IMR-90 (cell line): ENCODE measurements at regions not wholly inside any gene's neighbourhood (a gene's known extent, or its start where the extent isn't known, plus 50 kb on each side); places are given as distances from the start of the nearest gene placed in this dataset.

ENCODE experiments used
- ATAC-seq: fragments of 200-7000 bp; cut with Tn5 transposase; 2 replicates; pipeline ENCODE4 v1.9.1; 2020; ENCODE audit warnings: low read depth, mild to moderate bottlenecking, moderate library complexity
- BruUV-seq: library from RNA; stranded (reverse); fragments of 400-500 nt; replicated peaks from 2 replicates; lab custom pipeline; 2021; lab: Mats Ljungman, UMichigan
- CTCF ChIA-PET: fragments of 300-600 bp; formaldehyde crosslinking; extraction: SDS; loops from one replicate; lab custom pipeline; 2021; ENCODE audit warnings: antibody characterized with exemption; lab: Yijun Ruan, JAX
- POLR2A ChIA-PET: fragments of 300-600 bp; sonication (Branson Sonifier 250); formaldehyde crosslinking; loops from one replicate; lab custom pipeline; 2022; ENCODE audit warnings: antibody characterized with exemption; ENCODE audit not compliant: unreplicated experiment; lab: Charles Lee
- DNase-seq: peaks from one replicate; pipeline ENCODE4 v3.0.0; 2013
- H2AFZ ChIP-seq: replicated peaks from 2 replicates; pipeline ENCODE3; 2013; ENCODE audit warnings: low read length, mild to moderate bottlenecking; ENCODE audit not compliant: poor library complexity
- H2AK5ac ChIP-seq: 2 replicates; pipeline ENCODE4 v1.6.1; 2013; ENCODE audit warnings: low read depth, low read length, inconsistent platforms
- H2AK9ac ChIP-seq: replicated peaks from 2 replicates; pipeline ENCODE3; 2013; ENCODE audit warnings: mild to moderate bottlenecking, low read depth, low read length, moderate library complexity; ENCODE audit not compliant: poor library complexity
- H2BK120ac ChIP-seq: 2 replicates; pipeline ENCODE4 v1.6.1; 2013; ENCODE audit warnings: low read depth, low read length, inconsistent platforms
- H2BK15ac ChIP-seq: 3 replicates; pipeline ENCODE4 v1.6.1; 2013; ENCODE audit warnings: low read depth, low read length, inconsistent platforms
- H2BK20ac ChIP-seq: 2 replicates; pipeline ENCODE4 v1.6.1; 2013; ENCODE audit warnings: low read depth, mild to moderate bottlenecking, inconsistent platforms, low read length, moderate library complexity
- H2BK5ac ChIP-seq: 2 replicates; pipeline ENCODE4 v1.6.1; 2013; ENCODE audit warnings: mild to moderate bottlenecking, low read depth, low read length, inconsistent platforms; ENCODE audit not compliant: poor library complexity, severe bottlenecking
- H3K14ac ChIP-seq: replicated peaks from 2 replicates; pipeline ENCODE4 v1.6.1; 2013; ENCODE audit warnings: low read depth, low read length, inconsistent platforms
- H3K18ac ChIP-seq: 2 replicates; pipeline ENCODE4 v1.6.1; 2013; ENCODE audit warnings: low read depth, low read length, control low read depth
- H3K23ac ChIP-seq: 2 replicates; pipeline ENCODE4 v1.6.1; 2013; ENCODE audit warnings: low read depth, low read length, inconsistent platforms
- H3K27ac ChIP-seq: 2 replicates; pipeline ENCODE4 v1.5.1; 2013; ENCODE audit warnings: mild to moderate bottlenecking, control low read depth, low read length; ENCODE audit not compliant: insufficient read depth
- H3K27me3 ChIP-seq: 2 replicates; pipeline ENCODE4 v1.6.1; 2013; ENCODE audit warnings: low read length; ENCODE audit not compliant: control insufficient read depth, insufficient read depth
- H3K36me3 ChIP-seq: 2 replicates; pipeline ENCODE4 v1.6.1; 2013; ENCODE audit warnings: low read length, mixed read lengths; ENCODE audit not compliant: control insufficient read depth, insufficient read depth
- H3K4ac ChIP-seq: 2 replicates; pipeline ENCODE4 v1.6.1; 2013; ENCODE audit warnings: low read depth, low read length, inconsistent platforms
- H3K4me1 ChIP-seq: 2 replicates; pipeline ENCODE4 v1.6.1; 2013; ENCODE audit warnings: low read length, mixed read lengths; ENCODE audit not compliant: control insufficient read depth, insufficient read depth
- H3K4me2 ChIP-seq: 2 replicates; pipeline ENCODE4 v1.6.1; 2013; ENCODE audit warnings: low read depth, mild to moderate bottlenecking, control low read depth, low read length, moderate library complexity
- H3K4me3 ChIP-seq: 2 replicates; pipeline ENCODE4 v1.5.1; 2013; ENCODE audit warnings: low read depth, mild to moderate bottlenecking, control low read depth, low read length, moderate library complexity; ENCODE audit not compliant: insufficient read depth
- H3K56ac ChIP-seq: 2 replicates; pipeline ENCODE4 v1.6.1; 2013; ENCODE audit warnings: low read length, inconsistent platforms; ENCODE audit not compliant: insufficient read depth; ENCODE audit errors: extremely low read depth
- H3K79me1 ChIP-seq, 2 experiments: 2 replicates each; pipeline ENCODE4 v1.6.1; 2013; ENCODE audit warnings: low read length in 2 of 2, inconsistent platforms in 1 of 2, low read depth in 1 of 2
- H3K9ac ChIP-seq: 2 replicates; pipeline ENCODE4 v1.6.1; 2013; ENCODE audit warnings: low read depth, low read length, control low read depth
- H3K9me1 ChIP-seq: 2 replicates; pipeline ENCODE4 v1.6.1; 2013; ENCODE audit warnings: low read length, inconsistent platforms; ENCODE audit not compliant: insufficient read depth
- H3K9me3 ChIP-seq: 2 replicates; pipeline ENCODE4 v1.6.1; 2013; ENCODE audit warnings: low read length; ENCODE audit not compliant: control insufficient read depth, insufficient read depth
- H4K20me1 ChIP-seq: 2 replicates; pipeline ENCODE4 v1.6.1; 2013; ENCODE audit warnings: low read length, inconsistent platforms; ENCODE audit not compliant: insufficient read depth
- H4K5ac ChIP-seq: 2 replicates; pipeline ENCODE4 v1.6.1; 2013; ENCODE audit warnings: mild to moderate bottlenecking, low read depth, low read length, control low read depth
- H4K8ac ChIP-seq, 2 experiments: 2 replicates each; pipeline ENCODE4 v1.6.1; 2013; ENCODE audit warnings: low read depth in 2 of 2, low read length in 2 of 2, control low read depth in 1 of 2, inconsistent platforms in 1 of 2
- H4K91ac ChIP-seq: 2 replicates; pipeline ENCODE4 v1.6.1; 2013; ENCODE audit warnings: low read depth, low read length, inconsistent platforms; ENCODE audit not compliant: insufficient read depth
- BHLHE40 ChIP-seq: fragments of 150-350 bp; IDR thresholded peaks from 2 replicates; pipeline ENCODE4 v1.6.1; 2016; ENCODE audit warnings: mild to moderate bottlenecking, low read depth, low read length
- CEBPB ChIP-seq: IDR thresholded peaks from 2 replicates; pipeline ENCODE4 v1.6.1; 2012; ENCODE audit warnings: low read depth, low read length, improper control_type of control experiment
- CHD1 ChIP-seq: IDR thresholded peaks from 2 replicates; pipeline ENCODE4 v1.6.1; 2012; ENCODE audit warnings: low read depth, low read length, improper control_type of control experiment
- FOS ChIP-seq: fragments of 150-350 bp; IDR thresholded peaks from 2 replicates; pipeline ENCODE4 v1.6.1; 2016; ENCODE audit warnings: low read depth, low read length
- MAFK ChIP-seq: IDR thresholded peaks from 2 replicates; pipeline ENCODE4 v1.6.1; 2012; ENCODE audit warnings: low read depth, low read length, improper control_type of control experiment
- MAZ ChIP-seq: IDR thresholded peaks from 2 replicates; pipeline ENCODE4 v1.6.1; 2012; ENCODE audit warnings: low read depth, mild to moderate bottlenecking, low read length, improper control_type of control experiment, moderate library complexity, borderline replicate concordance
- MXI1 ChIP-seq: IDR thresholded peaks from 2 replicates; pipeline ENCODE4 v1.6.1; 2012; ENCODE audit warnings: low read depth, mild to moderate bottlenecking, low read length, moderate library complexity, borderline replicate concordance
- NFE2L2 ChIP-seq: fragments of 150-350 bp; IDR thresholded peaks from 2 replicates; pipeline ENCODE4 v1.6.1; 2016; ENCODE audit warnings: low read depth, mild to moderate bottlenecking, low read length
- POLR2A ChIP-seq: IDR thresholded peaks from 2 replicates; pipeline ENCODE4 v1.6.1; 2012; ENCODE audit warnings: mild to moderate bottlenecking, low read depth, low read length
- RAD21 ChIP-seq: IDR thresholded peaks from 2 replicates; pipeline ENCODE4 v1.6.1; 2012; ENCODE audit warnings: low read length, improper control_type of control experiment
- RCOR1 ChIP-seq: IDR thresholded peaks from 2 replicates; pipeline ENCODE4 v1.6.1; 2012; ENCODE audit warnings: mild to moderate bottlenecking, low read length, improper control_type of control experiment; ENCODE audit not compliant: insufficient replicate concordance
- RFX5 ChIP-seq: IDR thresholded peaks from 2 replicates; pipeline ENCODE4 v1.8.0; 2012; ENCODE audit warnings: low read depth, mild to moderate bottlenecking, low read length, moderate library complexity
- SMC3 ChIP-seq: fragments of 150-350 bp; IDR thresholded peaks from 2 replicates; pipeline ENCODE4 v1.6.1; 2016; ENCODE audit warnings: low read depth, mild to moderate bottlenecking, antibody characterized with exemption, low read length, moderate library complexity
- whole genome bisulfite sequencing, 2 experiments: methylation state at CpG; one replicate each; pipeline versions ENCODE4 v1.1.5 to v1.1.7; 2013; ENCODE audit warnings: missing lambda C conversion rate in 2 of 2; ENCODE audit not compliant: insufficient read length in 1 of 2; ENCODE audit errors: extremely low coverage in 2 of 2; 5-methylcytosine and 5-hydroxymethylcytosine counted together
- dilution Hi-C: fragments of 300-500 bp; cut with HindIII; formaldehyde crosslinking; loops from one replicate; pipeline ENCODE4 v1.14.3; 2018; ENCODE audit warnings: low sequenced_read_pairs; ENCODE audit not compliant: unreplicated experiment
- in situ Hi-C: fragments of 300-500 bp; cut with MboI; formaldehyde crosslinking; loops from 3 replicates; pipeline ENCODE4 v1.14.3; 2019; ENCODE audit warnings: low sequenced_read_pairs, inconsistent platforms, mixed read lengths
- intact Hi-C: fragments of 100-400 bp; cut with micrococcal nuclease; formaldehyde crosslinking; loops from 2 replicates; pipeline ENCODE4 v1.10.0; 2022
- TF ChIP-seq, protein P1 (sequence below): fragments of 150-350 bp; IDR thresholded peaks from 2 replicates; pipeline ENCODE4 v1.6.1; 2016; ENCODE audit warnings: low read depth, mild to moderate bottlenecking, low read length, moderate library complexity, borderline replicate concordance
- TF ChIP-seq, protein P2 (sequence below): conservative IDR thresholded peaks from 2 replicates; pipeline ENCODE4 v1.5.1; 2012; ENCODE audit warnings: mild to moderate bottlenecking, low read depth, low read length, improper control_type of control experiment
- TF ChIP-seq, protein P3 (sequence below): fragments of 150-350 bp; IDR thresholded peaks from 2 replicates; pipeline ENCODE4 v1.6.1; 2017; ENCODE audit warnings: mild to moderate bottlenecking, antibody characterized with exemption, low read length, low read depth

DNA sequence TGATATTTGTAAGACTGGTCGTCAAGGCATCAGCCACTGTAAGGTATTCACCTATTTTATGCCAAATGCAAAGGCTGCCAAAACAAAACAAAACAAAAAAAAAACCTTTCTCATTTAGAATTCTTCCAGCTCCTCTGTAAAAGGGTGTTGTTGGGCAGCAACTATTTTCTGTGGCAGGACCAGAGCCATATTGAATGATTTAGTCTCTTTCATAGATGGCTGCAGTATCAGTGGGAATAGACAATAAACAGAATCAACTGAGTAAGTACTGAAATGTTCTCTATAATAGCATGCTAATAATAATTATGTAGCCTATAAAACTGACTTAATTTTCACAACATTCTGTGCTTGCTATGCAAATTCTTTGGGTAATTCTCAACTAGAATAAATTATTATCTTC lies 389.7 kb upstream of the PABPC4L start:
- Histone ChIP-seq H4K91ac (no peak overlapping the region), H2BK120ac (no peak overlapping the region), H3K79me1 (no peaks in the 10 kb centered on the region), H3K4me3 (no peak overlapping the region), H3K4ac (no peak overlapping the region), H2AFZ (no peak overlapping the region), H4K20me1 (no peaks in the 10 kb centered on the region), H4K5ac (no peak overlapping the region), H3K36me3 (no peaks in the 10 kb centered on the region), H4K8ac (no peak overlapping the region), H2BK5ac (no peak overlapping the region), H3K56ac (no peak overlapping the region), H3K9me1 (no peaks in the 10 kb centered on the region), H3K14ac (no peak overlapping the region), H3K23ac (no peak overlapping the region), H2BK15ac (no peak overlapping the region), H3K18ac (no peak overlapping the region), H2AK5ac (no peak overlapping the region), H2BK20ac (no peak overlapping the region), H3K27me3 (no peaks in the 10 kb centered on the region), H2AK9ac (no peak overlapping the region), H3K9ac (no peak overlapping the region), H3K4me2 (no peak overlapping the region), H3K27ac (no peak overlapping the region), H3K4me1 (no peaks in the 10 kb centered on the region), H3K9me3 (no peaks in the 10 kb centered on the region)
- no peak for DNase-seq
- ChIA-PET CTCF (no interaction called here), POLR2A (no interaction called here)
- in situ Hi-C loops (no loop called here), dilution Hi-C loops (no loop called here), intact Hi-C loops (no loop called here)
- no peak for ATAC-seq
- BruUV-seq, result no TSS peak
- TF ChIP-seq MXI1 (no peak), RCOR1 (no peak), MAZ (no peak), RAD21 (no peak), RFX5 (no peak), POLR2A (no peak), MAFK (no peak), CHD1 (no peak), NFE2L2 (no peak), SMC3 (no peak), BHLHE40 (no peak), FOS (no peak), CEBPB (no peak)
- TF ChIP-seq, protein P1, sequence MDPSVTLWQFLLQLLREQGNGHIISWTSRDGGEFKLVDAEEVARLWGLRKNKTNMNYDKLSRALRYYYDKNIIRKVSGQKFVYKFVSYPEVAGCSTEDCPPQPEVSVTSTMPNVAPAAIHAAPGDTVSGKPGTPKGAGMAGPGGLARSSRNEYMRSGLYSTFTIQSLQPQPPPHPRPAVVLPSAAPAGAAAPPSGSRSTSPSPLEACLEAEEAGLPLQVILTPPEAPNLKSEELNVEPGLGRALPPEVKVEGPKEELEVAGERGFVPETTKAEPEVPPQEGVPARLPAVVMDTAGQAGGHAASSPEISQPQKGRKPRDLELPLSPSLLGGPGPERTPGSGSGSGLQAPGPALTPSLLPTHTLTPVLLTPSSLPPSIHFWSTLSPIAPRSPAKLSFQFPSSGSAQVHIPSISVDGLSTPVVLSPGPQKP, result no peak
- TF ChIP-seq, protein P2, sequence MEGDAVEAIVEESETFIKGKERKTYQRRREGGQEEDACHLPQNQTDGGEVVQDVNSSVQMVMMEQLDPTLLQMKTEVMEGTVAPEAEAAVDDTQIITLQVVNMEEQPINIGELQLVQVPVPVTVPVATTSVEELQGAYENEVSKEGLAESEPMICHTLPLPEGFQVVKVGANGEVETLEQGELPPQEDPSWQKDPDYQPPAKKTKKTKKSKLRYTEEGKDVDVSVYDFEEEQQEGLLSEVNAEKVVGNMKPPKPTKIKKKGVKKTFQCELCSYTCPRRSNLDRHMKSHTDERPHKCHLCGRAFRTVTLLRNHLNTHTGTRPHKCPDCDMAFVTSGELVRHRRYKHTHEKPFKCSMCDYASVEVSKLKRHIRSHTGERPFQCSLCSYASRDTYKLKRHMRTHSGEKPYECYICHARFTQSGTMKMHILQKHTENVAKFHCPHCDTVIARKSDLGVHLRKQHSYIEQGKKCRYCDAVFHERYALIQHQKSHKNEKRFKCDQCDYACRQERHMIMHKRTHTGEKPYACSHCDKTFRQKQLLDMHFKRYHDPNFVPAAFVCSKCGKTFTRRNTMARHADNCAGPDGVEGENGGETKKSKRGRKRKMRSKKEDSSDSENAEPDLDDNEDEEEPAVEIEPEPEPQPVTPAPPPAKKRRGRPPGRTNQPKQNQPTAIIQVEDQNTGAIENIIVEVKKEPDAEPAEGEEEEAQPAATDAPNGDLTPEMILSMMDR, result no peak
- TF ChIP-seq, protein P3, sequence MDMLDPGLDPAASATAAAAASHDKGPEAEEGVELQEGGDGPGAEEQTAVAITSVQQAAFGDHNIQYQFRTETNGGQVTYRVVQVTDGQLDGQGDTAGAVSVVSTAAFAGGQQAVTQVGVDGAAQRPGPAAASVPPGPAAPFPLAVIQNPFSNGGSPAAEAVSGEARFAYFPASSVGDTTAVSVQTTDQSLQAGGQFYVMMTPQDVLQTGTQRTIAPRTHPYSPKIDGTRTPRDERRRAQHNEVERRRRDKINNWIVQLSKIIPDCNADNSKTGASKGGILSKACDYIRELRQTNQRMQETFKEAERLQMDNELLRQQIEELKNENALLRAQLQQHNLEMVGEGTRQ, result no peak
- WGBS, 2 experiments, result no CpG with 5 or more reads among the region's 1 CpG
